GM19238 (cell line): ENCODE measurements at regions not wholly inside any gene's neighbourhood (a gene's known extent, or its start where the extent isn't known, plus 50 kb on each side); places are given as distances from the start of the nearest gene placed in this dataset.

Experiments used
- DNase-seq: peaks from one replicate; pipeline ENCODE4 v3.0.0; 2011; ENCODE audit warnings: low spot score; ENCODE audit not compliant: insufficient read length

GRCh38 chr10:123485341-123485960, 180.7 kb upstream of the GPR26 start:
- no peak for DNase-seq

GRCh38 chr10:123488436-123488835, 177.7 kb upstream of the GPR26 start:
- DNase-seq, result no peak

GRCh38 chr10:123491364-123491763, 174.8 kb upstream of the GPR26 start:
- DNase-seq, result no peak

GRCh38 chr10:123492016-123492415, 174.1 kb upstream of the GPR26 start:
- DNase-seq, result no peak

- DNase-seq, result no peak
These were observed 171.8 kb upstream of the GPR26 start for GRCh38 chr10:123494301-123494808.

- DNase-seq, result no peak
These were observed 169.8 kb upstream of the GPR26 start for GRCh38 chr10:123496375-123496774.

- no peak for DNase-seq
These were observed 169.0 kb upstream of the GPR26 start for GRCh38 chr10:123496996-123497660.

GRCh38 chr10:123500110-123500509, 166.0 kb upstream of the GPR26 start:
- no peak for DNase-seq

- no peak for DNase-seq
These were observed 165.0 kb upstream of the GPR26 start for GRCh38 chr10:123501148-123501547.

- DNase-seq, result no peak
These were observed 163.2 kb upstream of the GPR26 start for GRCh38 chr10:123502983-123503382.

GRCh38 chr10:123506455-123506854, 159.7 kb upstream of the GPR26 start:
- DNase-seq, result no peak

- no peak for DNase-seq
These were observed 158.9 kb upstream of the GPR26 start for GRCh38 chr10:123507298-123507697.

GRCh38 chr10:123509338-123509737, 156.8 kb upstream of the GPR26 start:
- no peak for DNase-seq

GRCh38 chr10:123512901-123513775, 153.0 kb upstream of the GPR26 start:
- no peak for DNase-seq

- DNase-seq, result no peak
These were observed 152.3 kb upstream of the GPR26 start for GRCh38 chr10:123513870-123514269.

- no peak for DNase-seq
These were observed 151.2 kb upstream of the GPR26 start for GRCh38 chr10:123514996-123515395.

- DNase-seq, result no peak
These were observed 150.5 kb upstream of the GPR26 start for GRCh38 chr10:123515661-123516060.

GRCh38 chr10:123516291-123516690, 149.9 kb upstream of the GPR26 start:
- no peak for DNase-seq

GRCh38 chr10:123517426-123517825, 148.7 kb upstream of the GPR26 start:
- DNase-seq, result no peak

- no peak for DNase-seq
These were observed 148.3 kb upstream of the GPR26 start for GRCh38 chr10:123517901-123518300.

GRCh38 chr10:123518765-123519164, 147.4 kb upstream of the GPR26 start:
- DNase-seq, result no peak

- DNase-seq, result no peak
These were observed 146.3 kb upstream of the GPR26 start for GRCh38 chr10:123519861-123520260.
